ENCODE measurements at regions not wholly inside any gene's neighbourhood (a gene's known extent, or its start where the extent isn't known, plus 50 kb on each side); places are given as distances from the start of the nearest gene placed in this dataset.

GRCh38 chr16:5944971-5945370 lies 847.4 kb upstream of the EEF2KMT start:
- no peak for ATAC-seq
- TF ChIP-seq ZFP30 (CRISPR knock-in tag; IDR thresholded peaks at IDR 0.05) (no peak), ZNF8 (CRISPR knock-in tag; IDR thresholded peaks at IDR 0.05) (no peak), ISL1 (CRISPR knock-in tag; IDR thresholded peaks at IDR 0.05) (no peak), TCF4 (CRISPR knock-in tag; IDR thresholded peaks at IDR 0.05; ENCODE audit: borderline replicate concordance) (no peak), ZC3H10 (CRISPR knock-in tag; IDR thresholded peaks at IDR 0.05) (no peak)

- TF ChIP-seq TCF4 (CRISPR knock-in tag; IDR thresholded peaks at IDR 0.05; ENCODE audit: borderline replicate concordance) (no peak), ZNF8 (CRISPR knock-in tag; IDR thresholded peaks at IDR 0.05) (no peak), ESRRG (CRISPR knock-in tag; IDR thresholded peaks at IDR 0.05) (no peak), ZFP30 (CRISPR knock-in tag; IDR thresholded peaks at IDR 0.05) (no peak), CREB5 (CRISPR knock-in tag; IDR thresholded peaks at IDR 0.05; ENCODE audit: low read depth) (no peak)
- no peak for ATAC-seq
These were observed 841.0 kb upstream of the EEF2KMT start for GRCh38 chr16:5938607-5939006.

- no peak for ATAC-seq
These were observed 835.3 kb upstream of the EEF2KMT start for GRCh38 chr16:5932906-5933305.

More at GRCh38 chr16:5932906-5933305, 835.3 kb upstream of the EEF2KMT start:
- TF ChIP-seq PATZ1 (CRISPR knock-in tag; IDR thresholded peaks at IDR 0.05; ENCODE audit: borderline replicate concordance) (no peak), TSHZ2 (CRISPR knock-in tag; IDR thresholded peaks at IDR 0.05) (no peak), PPARA (CRISPR knock-in tag; IDR thresholded peaks at IDR 0.05; ENCODE audit: borderline replicate concordance) (no peak), ZNF70 (CRISPR knock-in tag; IDR thresholded peaks at IDR 0.05) (no peak), POU6F1 (CRISPR knock-in tag; IDR thresholded peaks at IDR 0.05; ENCODE audit: borderline replicate concordance, low read depth) (no peak), ZFP3 (CRISPR knock-in tag; IDR thresholded peaks at IDR 0.05) (no peak), ZNF8 (CRISPR knock-in tag; IDR thresholded peaks at IDR 0.05) (no peak), BACH2 (CRISPR knock-in tag; IDR thresholded peaks at IDR 0.05; ENCODE audit: borderline replicate concordance) (no peak), SNAI2 (CRISPR knock-in tag; IDR thresholded peaks at IDR 0.05) (no peak), ZC3H10 (CRISPR knock-in tag; IDR thresholded peaks at IDR 0.05) (no peak), CSDC2 (CRISPR knock-in tag; IDR thresholded peaks at IDR 0.05) (no peak), OSR1 (CRISPR knock-in tag; IDR thresholded peaks at IDR 0.05) (no peak), CSRNP3 (CRISPR knock-in tag; IDR thresholded peaks at IDR 0.05) (no peak)

Measured in SK-N-SH treated with all-trans-retinoic acid at 6 μM for 48 hours (cell line).